ENCODE measurements at regions not wholly inside any gene's neighbourhood (a gene's known extent, or its start where the extent isn't known, plus 50 kb on each side); places are given as distances from the start of the nearest gene placed in this dataset.

- no peaks in the 10 kb centered on the region for H3K27me3 ChIP-seq (replicated peaks; ENCODE audit: control insufficient read depth, insufficient read depth, low read length)
- no peaks in the 10 kb centered on the region for H3K36me3 ChIP-seq (ENCODE audit: control insufficient read depth, insufficient read depth, low read length)
- no peak for DNase-seq (ENCODE audit: extremely low read depth, insufficient read length)
- H3K4me3 ChIP-seq (replicated peaks; ENCODE audit: low read depth, low read length) = no peak overlapping the region
- TF ChIP-seq CTCF (IDR thresholded peaks at IDR 0.05; ENCODE audit: insufficient read depth, low read length, poor library complexity, severe bottlenecking) = no peak
These were observed 680.2 kb downstream of the NYAP2 start for GRCh38 chr2:226079671-226080181.

- H3K27me3 ChIP-seq (replicated peaks; ENCODE audit: control insufficient read depth, insufficient read depth, low read length) = no peaks in the 10 kb centered on the region
- no peak for DNase-seq (ENCODE audit: extremely low read depth, insufficient read length)
- no peaks in the 10 kb centered on the region for H3K36me3 ChIP-seq (ENCODE audit: control insufficient read depth, insufficient read depth, low read length)
- TF ChIP-seq CTCF (IDR thresholded peaks at IDR 0.05; ENCODE audit: insufficient read depth, low read length, poor library complexity, severe bottlenecking) = no peak
- no peak overlapping the region for H3K4me3 ChIP-seq (replicated peaks; ENCODE audit: low read depth, low read length)
These were observed 679.7 kb downstream of the NYAP2 start for GRCh38 chr2:226079196-226079595.

GRCh38 chr2:226078666-226079065, 679.2 kb downstream of the NYAP2 start:
- no peaks in the 10 kb centered on the region for H3K27me3 ChIP-seq (replicated peaks; ENCODE audit: control insufficient read depth, insufficient read depth, low read length)
- DNase-seq (ENCODE audit: extremely low read depth, insufficient read length) = no peak

GRCh38 chr2:226077841-226078240, 678.3 kb downstream of the NYAP2 start:
- TF ChIP-seq CTCF (IDR thresholded peaks at IDR 0.05; ENCODE audit: insufficient read depth, low read length, poor library complexity, severe bottlenecking) = no peak
- DNase-seq (ENCODE audit: extremely low read depth, insufficient read length) = no peak
- no peaks in the 10 kb centered on the region for H3K36me3 ChIP-seq (ENCODE audit: control insufficient read depth, insufficient read depth, low read length)
- H3K4me3 ChIP-seq (replicated peaks; ENCODE audit: low read depth, low read length) = no peak overlapping the region
- no peaks in the 10 kb centered on the region for H3K27me3 ChIP-seq (replicated peaks; ENCODE audit: control insufficient read depth, insufficient read depth, low read length)

More at GRCh38 chr2:226078666-226079065, 679.2 kb downstream of the NYAP2 start:
- no peak for TF ChIP-seq CTCF (IDR thresholded peaks at IDR 0.05; ENCODE audit: insufficient read depth, low read length, poor library complexity, severe bottlenecking)
- Histone ChIP-seq H3K4me3 (replicated peaks; ENCODE audit: low read depth, low read length) (no peak overlapping the region), H3K36me3 (ENCODE audit: control insufficient read depth, insufficient read depth, low read length) (no peaks in the 10 kb centered on the region)

- H3K36me3 ChIP-seq (ENCODE audit: control insufficient read depth, insufficient read depth, low read length) = no peaks in the 10 kb centered on the region
- no peak overlapping the region for H3K4me3 ChIP-seq (replicated peaks; ENCODE audit: low read depth, low read length)
- no peak for DNase-seq (ENCODE audit: extremely low read depth, insufficient read length)
- no peak for TF ChIP-seq CTCF (IDR thresholded peaks at IDR 0.05; ENCODE audit: insufficient read depth, low read length, poor library complexity, severe bottlenecking)
- no peaks in the 10 kb centered on the region for H3K27me3 ChIP-seq (replicated peaks; ENCODE audit: control insufficient read depth, insufficient read depth, low read length)
These were observed 677.5 kb downstream of the NYAP2 start for GRCh38 chr2:226077031-226077430.

- DNase-seq (ENCODE audit: extremely low read depth, insufficient read length) = no peak
- TF ChIP-seq CTCF (IDR thresholded peaks at IDR 0.05; ENCODE audit: insufficient read depth, low read length, poor library complexity, severe bottlenecking) = no peak
- H3K4me3 ChIP-seq (replicated peaks; ENCODE audit: low read depth, low read length) = no peak overlapping the region
- H3K36me3 ChIP-seq (ENCODE audit: control insufficient read depth, insufficient read depth, low read length) = no peaks in the 10 kb centered on the region
- no peaks in the 10 kb centered on the region for H3K27me3 ChIP-seq (replicated peaks; ENCODE audit: control insufficient read depth, insufficient read depth, low read length)
These were observed 677.0 kb downstream of the NYAP2 start for GRCh38 chr2:226076529-226076928.

Measured in GM06990 (cell line).